ENCODE measurements at regions not wholly inside any gene's neighbourhood (a gene's known extent, or its start where the extent isn't known, plus 50 kb on each side); places are given as distances from the start of the nearest gene placed in this dataset.

DNA sequence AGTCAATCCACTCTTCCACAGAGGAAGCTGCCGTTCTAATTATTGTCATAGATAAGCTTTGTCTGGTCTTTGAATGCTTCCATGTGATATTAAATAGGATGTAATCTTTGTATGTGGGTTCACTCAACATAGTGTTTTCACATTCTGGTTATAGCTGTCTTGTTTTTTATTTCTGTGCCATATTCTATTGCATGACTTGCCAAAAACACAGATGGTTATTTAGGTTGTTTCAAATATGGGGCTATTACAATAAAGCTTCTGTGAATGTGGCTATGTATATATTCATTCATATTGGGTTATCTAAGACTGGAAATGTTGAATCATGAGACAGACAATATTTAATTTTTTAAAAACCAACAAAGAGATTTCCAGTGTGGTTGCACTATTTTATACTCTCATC, 1109.3 kb upstream of the LRRTM3 start:
- H3K4me3 ChIP-seq (ENCODE audit: low read depth, low read length) = no peak overlapping the region
- H3K4me1 ChIP-seq (ENCODE audit: control insufficient read depth, insufficient read depth, low read length) = no peaks in the 10 kb centered on the region
- CTCF ChIA-PET = no interaction called here
- TF ChIP-seq ZNF510 (tag by site-specific recombination; IDR thresholded peaks at IDR 0.05; ENCODE audit: insufficient replicate concordance) (no peak), AEBP2 (tag by site-specific recombination; IDR thresholded peaks at IDR 0.05; ENCODE audit: borderline replicate concordance) (no peak), ZNF776 (tag by site-specific recombination; IDR thresholded peaks at IDR 0.05; ENCODE audit: borderline replicate concordance) (no peak), ZNF830 (tag by site-specific recombination; IDR thresholded peaks at IDR 0.05; ENCODE audit: low read depth) (no peak), ZBTB21 (tag by site-specific recombination; IDR thresholded peaks at IDR 0.05) (no peak), GLI2 (tag by site-specific recombination; IDR thresholded peaks at IDR 0.05; ENCODE audit: borderline replicate concordance, low read depth) (no peak), GLI4 (tag by site-specific recombination; IDR thresholded peaks at IDR 0.05) (no peak), ZNF76 (tag by site-specific recombination; IDR thresholded peaks at IDR 0.05; ENCODE audit: borderline replicate concordance, low read depth) (no peak), ZNF302 (tag by site-specific recombination; IDR thresholded peaks at IDR 0.05; ENCODE audit: low read depth) (no peak)
- TF ChIP-seq, protein P1, sequence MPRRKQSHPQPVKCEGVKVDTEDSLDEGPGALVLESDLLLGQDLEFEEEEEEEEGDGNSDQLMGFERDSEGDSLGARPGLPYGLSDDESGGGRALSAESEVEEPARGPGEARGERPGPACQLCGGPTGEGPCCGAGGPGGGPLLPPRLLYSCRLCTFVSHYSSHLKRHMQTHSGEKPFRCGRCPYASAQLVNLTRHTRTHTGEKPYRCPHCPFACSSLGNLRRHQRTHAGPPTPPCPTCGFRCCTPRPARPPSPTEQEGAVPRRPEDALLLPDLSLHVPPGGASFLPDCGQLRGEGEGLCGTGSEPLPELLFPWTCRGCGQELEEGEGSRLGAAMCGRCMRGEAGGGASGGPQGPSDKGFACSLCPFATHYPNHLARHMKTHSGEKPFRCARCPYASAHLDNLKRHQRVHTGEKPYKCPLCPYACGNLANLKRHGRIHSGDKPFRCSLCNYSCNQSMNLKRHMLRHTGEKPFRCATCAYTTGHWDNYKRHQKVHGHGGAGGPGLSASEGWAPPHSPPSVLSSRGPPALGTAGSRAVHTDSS (tag by site-specific recombination; IDR thresholded peaks at IDR 0.05) = no peak
- no peaks in the 10 kb centered on the region for H3K9me3 ChIP-seq (ENCODE audit: control insufficient read depth, insufficient read depth, low read depth, low read length)
- no peak overlapping the region for H3K27ac ChIP-seq (ENCODE audit: extremely low read depth, low read depth, low read length)
- no peaks in the 10 kb centered on the region for H3K36me3 ChIP-seq (ENCODE audit: control insufficient read depth in 2 of 2, insufficient read depth in 1 of 2, low read length in 2 of 2)
- POLR2A ChIA-PET = no interaction called here

GRCh38 chr10:65818990-65819389, 1106.8 kb upstream of the LRRTM3 start:
- Histone ChIP-seq H3K36me3 (ENCODE audit: control insufficient read depth in 2 of 2, insufficient read depth in 1 of 2, low read length in 2 of 2) (no peaks in the 10 kb centered on the region), H3K9me3 (ENCODE audit: control insufficient read depth, insufficient read depth, low read depth, low read length) (no peaks in the 10 kb centered on the region), H3K4me3 (ENCODE audit: low read depth, low read length) (no peak overlapping the region), H3K4me1 (ENCODE audit: control insufficient read depth, insufficient read depth, low read length) (no peaks in the 10 kb centered on the region), H3K27ac (ENCODE audit: extremely low read depth, low read depth, low read length) (no peak overlapping the region)
- no peak for TF ChIP-seq TCF7L2 (IDR thresholded peaks at IDR 0.05; ENCODE audit: borderline replicate concordance, low read depth, low read length)
- TF ChIP-seq ZIC2 (tag by site-specific recombination; IDR thresholded peaks at IDR 0.05) = no peak
- no peak for TF ChIP-seq ZNF23 (tag by site-specific recombination; IDR thresholded peaks at IDR 0.05; ENCODE audit: borderline replicate concordance)
- TF ChIP-seq IKZF3 (tag by site-specific recombination; IDR thresholded peaks at IDR 0.05) = no peak
- no peak for TF ChIP-seq BCL11A (tag by site-specific recombination; IDR thresholded peaks at IDR 0.05; ENCODE audit: low read depth)
- TF ChIP-seq ZNF350 (tag by site-specific recombination; IDR thresholded peaks at IDR 0.05) = no peak
- TF ChIP-seq ZNF521 (tag by site-specific recombination; IDR thresholded peaks at IDR 0.05) = no peak
- TF ChIP-seq ZNF394 (tag by site-specific recombination; IDR thresholded peaks at IDR 0.05; ENCODE audit: borderline replicate concordance) = no peak
- TF ChIP-seq ZNF391 (tag by site-specific recombination; IDR thresholded peaks at IDR 0.05; ENCODE audit: borderline replicate concordance, low read depth) = no peak
- TF ChIP-seq, protein P2, sequence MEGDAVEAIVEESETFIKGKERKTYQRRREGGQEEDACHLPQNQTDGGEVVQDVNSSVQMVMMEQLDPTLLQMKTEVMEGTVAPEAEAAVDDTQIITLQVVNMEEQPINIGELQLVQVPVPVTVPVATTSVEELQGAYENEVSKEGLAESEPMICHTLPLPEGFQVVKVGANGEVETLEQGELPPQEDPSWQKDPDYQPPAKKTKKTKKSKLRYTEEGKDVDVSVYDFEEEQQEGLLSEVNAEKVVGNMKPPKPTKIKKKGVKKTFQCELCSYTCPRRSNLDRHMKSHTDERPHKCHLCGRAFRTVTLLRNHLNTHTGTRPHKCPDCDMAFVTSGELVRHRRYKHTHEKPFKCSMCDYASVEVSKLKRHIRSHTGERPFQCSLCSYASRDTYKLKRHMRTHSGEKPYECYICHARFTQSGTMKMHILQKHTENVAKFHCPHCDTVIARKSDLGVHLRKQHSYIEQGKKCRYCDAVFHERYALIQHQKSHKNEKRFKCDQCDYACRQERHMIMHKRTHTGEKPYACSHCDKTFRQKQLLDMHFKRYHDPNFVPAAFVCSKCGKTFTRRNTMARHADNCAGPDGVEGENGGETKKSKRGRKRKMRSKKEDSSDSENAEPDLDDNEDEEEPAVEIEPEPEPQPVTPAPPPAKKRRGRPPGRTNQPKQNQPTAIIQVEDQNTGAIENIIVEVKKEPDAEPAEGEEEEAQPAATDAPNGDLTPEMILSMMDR (tag by site-specific recombination; IDR thresholded peaks at IDR 0.05) = no peak
- CTCF ChIA-PET = no interaction called here
- POLR2A ChIA-PET = no interaction called here
